ENCODE measurements at regions not wholly inside any gene's neighbourhood (a gene's known extent, or its start where the extent isn't known, plus 50 kb on each side); places are given as distances from the start of the nearest gene placed in this dataset.

DNA sequence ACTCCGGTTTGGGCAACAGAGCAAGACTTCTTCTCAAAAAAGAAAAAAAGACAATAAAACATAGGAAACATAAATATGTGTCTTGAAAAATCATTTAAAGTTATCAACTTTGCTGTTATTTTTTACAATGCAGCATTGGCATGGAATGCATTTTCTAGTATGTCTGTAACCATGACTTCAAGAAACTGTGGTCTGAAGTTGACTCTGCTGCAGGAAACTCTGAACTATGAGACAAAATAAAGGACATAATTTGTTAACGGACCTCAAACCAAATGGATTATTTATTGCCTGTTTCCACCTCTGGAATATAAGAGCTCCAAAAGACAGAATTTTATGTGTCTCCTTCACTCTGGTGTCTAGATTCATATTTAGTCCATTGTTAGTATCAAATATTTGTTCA, 79.1 kb downstream of the TRIB2 start:
- DNase-seq: no peak

DNA sequence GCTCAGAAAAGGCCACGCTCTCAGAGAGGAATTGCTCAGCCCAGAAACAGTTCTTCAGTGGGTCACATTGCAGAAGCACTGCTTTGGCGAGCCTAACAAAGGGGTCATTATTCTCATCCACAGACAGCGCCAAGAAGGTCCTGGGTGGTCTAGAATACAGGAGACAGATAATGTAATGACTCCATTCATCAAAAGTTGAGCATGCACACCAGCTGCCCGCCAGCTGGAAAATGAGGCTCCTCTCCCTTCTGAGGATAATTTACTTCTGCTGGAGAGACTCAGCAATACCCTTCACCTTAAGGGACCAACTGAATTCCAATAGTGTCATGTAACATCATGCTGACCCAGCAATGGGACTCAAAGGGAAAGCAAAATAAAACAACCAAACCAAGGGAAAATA, 79.9 kb downstream of the TRIB2 start:
- DNase-seq: no peak

DNA sequence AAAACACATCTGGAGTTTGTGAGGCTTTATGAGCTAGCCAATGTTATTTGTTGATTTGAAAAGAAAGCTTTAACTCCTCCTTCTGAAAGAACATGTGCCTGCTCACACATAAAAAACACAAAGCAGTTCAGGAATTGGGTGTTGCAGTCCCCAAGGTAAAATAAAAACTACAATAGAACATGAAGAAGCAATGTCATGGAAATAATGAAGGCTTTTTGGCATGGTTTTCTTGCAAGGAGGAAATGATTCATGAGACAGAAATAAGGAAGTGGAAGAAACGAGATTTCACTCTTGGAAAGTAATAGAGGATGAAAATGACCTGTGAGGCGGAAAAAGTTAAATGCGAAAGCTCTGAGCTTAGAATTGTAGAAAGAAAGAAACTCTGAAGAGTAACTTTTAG, 81.1 kb downstream of the TRIB2 start:
- DNase-seq: no peak

- DNase-seq: no peak
Observed at GRCh38 chr2:12803607-12804006, 86.9 kb downstream of the TRIB2 start.

- DNase-seq: no peak
Observed at GRCh38 chr2:12804091-12804856, 87.5 kb downstream of the TRIB2 start.

- no peak for DNase-seq
Observed at GRCh38 chr2:12805033-12805432, 88.3 kb downstream of the TRIB2 start.

- DNase-seq: no peak
Observed at GRCh38 chr2:12806549-12807242, 90.0 kb downstream of the TRIB2 start.

DNA sequence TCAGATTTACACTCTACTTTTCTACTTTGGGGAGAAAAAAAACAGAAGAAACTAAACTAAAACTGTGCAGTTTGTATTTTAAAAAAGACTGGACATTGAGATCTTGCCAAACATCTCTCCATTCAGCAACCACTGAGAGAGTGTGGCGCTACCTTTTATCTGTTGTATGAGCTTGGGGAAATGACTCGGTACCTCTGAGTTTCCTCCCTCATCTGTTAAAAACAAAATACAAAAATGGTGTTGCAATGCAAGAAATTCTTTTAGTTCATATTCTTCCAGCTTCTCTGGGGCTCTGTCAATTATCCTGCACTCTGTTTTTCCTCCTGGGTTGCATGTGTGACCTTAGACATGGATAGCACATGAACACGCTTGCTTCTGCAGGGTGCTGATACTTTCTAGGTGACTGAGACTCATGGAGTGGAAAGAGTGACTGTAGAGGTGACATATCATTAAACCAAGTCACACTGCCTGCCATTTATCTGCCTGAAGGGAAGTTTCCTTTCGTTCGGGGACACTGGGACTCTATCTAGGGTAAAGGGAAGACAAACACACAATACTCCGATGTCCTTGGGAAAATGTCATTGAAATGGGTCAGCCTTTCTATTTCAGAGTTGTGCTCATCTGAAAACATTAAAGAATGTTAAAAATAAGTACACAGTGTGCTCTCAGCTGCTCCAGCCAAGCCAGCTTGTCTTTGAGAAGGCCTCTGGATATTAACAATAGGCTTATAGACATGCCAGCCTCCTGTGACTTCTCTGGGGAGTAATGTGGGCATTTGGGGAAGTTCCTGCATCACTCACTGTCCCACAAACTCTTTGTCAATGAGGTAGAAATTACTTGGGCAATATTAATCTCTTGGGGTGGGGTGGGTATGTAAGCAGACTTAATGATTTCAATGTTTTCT, 91.4 kb downstream of the TRIB2 start:
- DNase-seq: no peak

DNA sequence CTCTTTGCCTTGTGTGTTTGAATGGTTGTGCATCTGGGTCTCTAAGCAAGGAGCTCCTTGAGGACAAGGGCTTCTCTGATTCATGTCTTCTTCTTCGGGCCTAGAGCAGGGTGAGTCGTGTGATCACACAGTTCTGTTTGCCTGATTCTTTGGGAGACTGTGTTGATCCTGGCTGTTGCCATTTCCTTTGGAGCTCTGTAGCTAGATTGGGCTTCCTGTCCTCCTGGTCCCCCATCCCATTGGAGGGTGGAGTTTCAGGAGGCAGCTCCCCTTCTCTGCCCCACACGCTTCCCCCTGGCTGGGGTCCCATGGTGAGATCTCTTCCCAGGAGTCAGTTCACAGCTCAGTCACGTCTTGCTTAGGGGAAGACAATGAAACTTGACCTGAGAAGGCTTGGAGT, 92.8 kb downstream of the TRIB2 start:
- no peak for DNase-seq

DNA sequence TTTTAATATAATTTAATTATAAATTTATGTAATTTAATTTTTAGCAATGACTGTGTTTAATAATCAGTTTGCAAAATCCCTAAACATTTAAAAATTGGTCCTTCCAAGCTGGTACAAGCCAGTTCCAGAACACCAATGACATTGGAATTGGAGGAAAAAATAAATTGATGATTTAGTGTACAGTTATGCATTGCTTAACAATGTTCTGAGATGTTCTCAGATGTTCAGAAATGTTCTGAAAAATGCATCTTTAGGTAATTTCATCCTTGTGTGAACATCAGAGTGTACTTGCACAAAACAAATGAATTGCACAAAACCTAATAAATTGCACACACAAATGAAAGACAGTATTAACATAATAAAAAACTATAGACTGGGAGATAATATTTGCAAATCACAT, 95.2 kb downstream of the TRIB2 start:
- DNase-seq: no peak

DNA sequence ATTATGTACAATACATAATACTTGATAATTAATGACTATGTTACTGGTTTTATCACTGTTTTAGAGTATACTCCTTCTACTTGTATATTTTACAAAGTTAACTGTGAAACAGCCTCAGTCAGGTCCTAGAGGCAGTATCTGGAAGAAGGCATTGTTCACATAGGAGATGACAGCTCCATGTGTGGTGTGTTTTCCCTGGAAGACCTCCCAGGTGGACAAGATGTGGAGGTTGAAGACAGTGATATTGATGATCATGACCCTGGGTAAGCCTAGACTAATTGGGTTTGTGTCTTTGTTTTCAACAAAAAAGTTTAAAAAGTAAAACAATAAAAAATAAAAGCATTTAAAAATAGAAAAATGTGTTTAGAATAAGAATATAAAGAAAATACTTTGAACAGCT, 96.4 kb downstream of the TRIB2 start:
- no peak for DNase-seq

DNA sequence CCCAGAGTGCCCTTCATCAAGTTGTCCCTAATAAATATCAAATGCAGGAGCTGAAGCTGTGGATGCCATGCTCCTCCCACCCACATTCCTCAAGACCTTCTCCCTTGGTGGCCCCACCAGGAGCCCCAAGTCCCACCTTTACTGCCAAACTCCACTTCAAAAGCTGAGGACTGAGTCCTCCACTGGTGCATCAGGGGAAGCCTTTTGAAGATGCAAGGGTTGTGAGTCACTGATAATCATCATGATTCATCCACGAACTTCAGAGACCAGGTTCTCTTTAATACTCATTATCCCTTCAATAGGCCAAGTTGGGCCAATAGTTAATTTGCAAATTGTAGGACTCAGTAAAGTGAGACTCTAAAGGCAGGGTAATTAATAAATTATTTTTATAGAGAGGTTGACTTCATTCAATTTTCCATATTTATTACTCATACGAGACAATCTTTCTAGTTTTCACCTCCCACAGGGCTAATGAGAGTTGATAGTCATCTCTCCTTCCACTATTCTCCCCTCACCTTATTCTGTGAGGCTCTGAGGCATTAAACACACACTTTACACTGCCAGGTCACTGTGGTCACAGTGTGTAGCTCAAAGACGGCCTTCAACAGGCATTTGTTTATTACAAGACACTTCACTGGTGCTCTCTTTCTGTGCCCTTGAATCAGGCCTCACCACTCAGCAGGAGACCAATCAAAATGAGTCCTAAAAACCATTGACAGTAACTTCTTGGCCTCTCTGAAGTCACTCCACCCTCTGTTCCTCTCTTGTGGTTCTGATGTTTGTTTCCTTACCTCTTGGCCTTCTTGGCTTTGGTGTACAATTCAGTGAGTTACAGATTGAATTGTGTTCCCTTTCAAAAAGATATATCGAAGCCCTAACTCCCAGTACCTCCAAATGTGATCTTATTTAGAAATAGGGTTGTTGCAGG, 99.9 kb downstream of the TRIB2 start:
- DNase-seq: no peak

- no peak for DNase-seq
Observed at GRCh38 chr2:12817870-12818269, 101.1 kb downstream of the TRIB2 start.

DNA sequence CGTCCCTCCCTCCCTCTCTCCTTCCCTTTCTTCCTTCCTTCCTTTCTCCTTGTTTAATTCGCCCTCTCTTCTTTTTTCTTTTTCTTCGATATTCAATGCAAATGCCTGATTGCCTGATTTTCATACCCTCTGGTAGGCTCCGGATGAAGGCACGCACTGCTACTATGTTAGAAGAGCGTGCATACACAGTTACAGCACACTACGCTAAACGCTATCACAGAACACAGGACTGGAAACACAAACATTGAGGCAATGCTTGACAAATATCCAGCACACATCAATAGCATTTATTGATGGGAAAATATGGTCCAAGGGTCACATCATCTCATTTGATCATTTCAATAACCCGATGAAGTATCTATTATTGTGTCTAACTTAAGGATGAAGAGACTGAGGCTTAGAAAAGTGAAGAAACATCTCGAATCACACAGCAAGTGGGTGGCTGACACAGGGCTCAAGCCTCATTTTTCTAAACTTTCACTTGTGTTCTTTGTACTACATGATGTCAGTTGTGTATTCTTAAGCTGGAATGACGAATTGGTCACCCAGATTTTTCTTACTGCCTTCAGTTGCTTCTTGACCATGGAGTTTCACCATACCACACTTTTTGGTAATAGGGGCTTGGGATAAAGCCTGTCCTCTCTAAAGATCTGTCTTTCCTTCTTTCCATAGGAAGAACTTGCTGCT, 101.8 kb downstream of the TRIB2 start:
- no peak for DNase-seq

DNA sequence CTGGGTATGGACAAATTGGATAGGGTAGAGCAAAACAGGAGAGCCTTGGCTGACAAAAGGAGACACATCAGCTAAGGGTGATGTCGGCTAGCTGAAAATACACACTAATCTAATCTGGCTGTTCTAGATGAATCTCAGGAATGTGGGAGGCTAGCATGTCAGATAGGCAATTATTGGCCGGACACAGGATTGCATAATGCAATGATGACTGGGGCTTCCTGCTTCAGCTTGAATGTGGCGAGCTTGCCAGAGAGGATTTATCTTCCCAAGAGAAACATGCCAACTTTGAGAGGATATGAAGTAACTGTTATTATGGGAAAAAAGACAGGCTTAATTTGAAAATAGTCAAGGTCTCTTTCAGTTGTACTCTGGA, 102.4 kb downstream of the TRIB2 start:
- DNase-seq: no peak

- DNase-seq: no peak
Observed at GRCh38 chr2:12819721-12820120, 103.0 kb downstream of the TRIB2 start.

- no peak for DNase-seq
Observed at GRCh38 chr2:12821656-12822055, 104.9 kb downstream of the TRIB2 start.

DNA sequence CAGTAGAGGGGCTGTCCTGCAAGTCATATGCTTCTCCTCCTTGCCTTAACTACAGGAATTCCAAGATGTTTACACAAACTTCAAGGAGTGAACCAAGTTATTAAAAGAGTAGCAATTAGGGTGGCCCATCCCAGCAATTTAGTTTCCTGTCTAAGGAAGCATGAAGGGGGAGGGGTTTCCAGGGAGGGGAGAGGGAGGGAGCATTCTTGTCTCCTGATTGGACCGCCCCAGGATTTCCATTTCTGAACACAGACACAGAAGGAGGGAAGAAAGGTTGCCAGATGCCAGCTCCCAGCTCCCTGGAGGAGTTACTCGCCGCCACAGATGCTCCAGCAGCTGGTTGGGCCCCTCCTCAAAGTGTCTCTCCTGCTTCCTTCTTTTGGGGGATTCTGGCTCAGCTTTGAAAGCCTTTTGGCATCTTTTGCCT, 107.6 kb downstream of the TRIB2 start:
- DNase-seq: no peak

- DNase-seq: no peak
Observed at GRCh38 chr2:12824778-12825379, 108.1 kb downstream of the TRIB2 start.

DNA sequence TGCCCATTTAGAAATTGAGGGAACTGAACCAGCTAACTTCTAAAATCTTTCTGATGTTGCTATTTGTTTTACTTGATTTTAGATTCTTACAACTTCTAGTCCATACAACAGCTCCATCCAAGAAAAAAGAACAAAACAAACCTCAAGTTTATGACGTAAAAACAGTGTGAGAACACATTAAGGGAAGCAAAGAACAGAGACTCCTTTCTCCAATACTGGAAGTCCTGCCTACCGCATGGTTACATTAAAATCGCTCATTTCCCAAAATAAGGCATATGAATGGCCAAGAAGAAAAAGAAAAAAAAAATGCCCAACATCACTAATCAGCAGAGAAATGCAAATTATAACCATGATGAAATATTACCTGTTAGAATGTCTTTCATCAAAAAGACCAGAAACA, 110.0 kb downstream of the TRIB2 start:
- no peak for DNase-seq

DNA sequence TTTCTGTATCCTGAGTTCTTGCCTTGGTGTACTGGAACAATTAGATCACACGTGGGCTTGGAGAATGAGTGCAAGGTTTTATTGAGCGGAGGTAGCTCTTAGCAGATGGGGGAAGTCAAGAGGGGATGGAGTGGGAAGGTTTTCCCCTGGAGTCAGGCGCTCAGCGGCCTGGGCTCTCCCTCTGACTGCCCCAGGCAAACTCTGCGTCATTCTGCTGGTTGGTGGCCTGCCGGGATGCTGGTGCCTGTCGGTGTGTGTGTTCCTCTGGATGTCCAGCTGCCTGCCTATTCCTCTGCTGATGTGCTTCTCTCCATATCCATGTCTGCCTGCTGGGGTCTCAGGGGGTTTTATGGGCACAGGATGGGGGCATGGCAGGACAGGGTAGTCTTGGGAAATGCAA, 111.0 kb downstream of the TRIB2 start:
- DNase-seq: no peak

GRCh38 chr2:12828980-12829379, 112.2 kb downstream of the TRIB2 start:
- DNase-seq: no peak

Measured in stimulated activated naive CD4-positive, alpha-beta T cell treated with Interleukin-2 at 50 U/mL for 16 hours (primary cell).